Vagina (tissue), 2 donors: ENCODE measurements at regions not wholly inside any gene's neighbourhood (a gene's known extent, or its start where the extent isn't known, plus 50 kb on each side); places are given as distances from the start of the nearest gene placed in this dataset.

Experiments
- DNase-seq, 2 donors: peaks; one replicate each; pipeline ENCODE4 v3.0.0-alpha.2; 2017; ENCODE audit errors: extremely low spot score in 2 of 2
- H3K27ac ChIP-seq: fragments of 200-600 bp; sonication (generic); one replicate; pipeline ENCODE4 v1.5.1; 2019
- H3K27me3 ChIP-seq: fragments of 200-600 bp; sonication (generic); one replicate; pipeline ENCODE4 v1.5.1; 2019
- H3K36me3 ChIP-seq, 2 donors: fragments of 200-600 bp; sonication (generic); one replicate each; pipeline ENCODE4 v1.5.1; 2017 to 2019
- H3K4me1 ChIP-seq: fragments of 200-600 bp; sonication (generic); one replicate; pipeline ENCODE4 v1.5.1; 2019
- H3K4me3 ChIP-seq, 2 donors: fragments of 200-600 bp; sonication (generic); 1 replicate in 1 of 2; 2 replicates in 1 of 2; pipeline ENCODE4 v1.5.1; 2016 to 2019
- H3K9me3 ChIP-seq: fragments of 200-600 bp; sonication (generic); one replicate; pipeline ENCODE4 v1.5.1; 2019
- CTCF ChIP-seq, 3 experiments: fragments of 450-650 bp in 2 of 3; fragments of 200-600 bp in 1 of 3; sonication (generic) in 1 of 3; IDR thresholded peaks; one replicate each; pipeline ENCODE4 v1.5.1; 2017 to 2019; ENCODE audit warnings: antibody characterized with exemption in 3 of 3, mild to moderate bottlenecking in 2 of 3, moderate library complexity in 2 of 3
- POLR2A ChIP-seq, 2 donors: fragments of 450-650 bp; IDR thresholded peaks; one replicate each; pipeline ENCODE4 v1.6.1; 2017; ENCODE audit warnings: antibody characterized with exemption in 2 of 2, mild to moderate bottlenecking in 2 of 2, moderate library complexity in 2 of 2
- POLR2AphosphoS5 ChIP-seq, 2 donors: sonication (generic); formaldehyde crosslinking; IDR thresholded peaks; one replicate each; pipeline ENCODE4 v1.9.0; 2017; ENCODE audit warnings: antibody characterized with exemption in 2 of 2, mild to moderate bottlenecking in 2 of 2, low read depth in 1 of 2; ENCODE audit not compliant: insufficient read depth in 1 of 2
- intact Hi-C: fragments of 100-400 bp; cut with DNase I; formaldehyde crosslinking; loops from one replicate; pipeline ENCODE4 v1.15.1; 2023

- H3K27ac ChIP-seq = no peak overlapping the region
- no peaks in the 10 kb centered on the region for H3K27me3 ChIP-seq
- no peaks in the 10 kb centered on the region for H3K36me3 ChIP-seq
- DNase-seq = no peak
- intact Hi-C loops = no loop called here
- TF ChIP-seq POLR2A (IDR thresholded peaks at IDR 0.05) (no peak), CTCF (IDR thresholded peaks at IDR 0.05) (no peak), POLR2AphosphoS5 (IDR thresholded peaks at IDR 0.05; ENCODE audit: insufficient read depth in 1 of 2, low read depth in 1 of 2) (no peak)
- no peak overlapping the region for H3K4me3 ChIP-seq
- H3K4me1 ChIP-seq = peaks cover 11% of the 10 kb centered on the region
- no peaks in the 10 kb centered on the region for H3K9me3 ChIP-seq
Measured at GRCh38 chr12:131613678-131614077, 97.2 kb upstream of the SFSWAP start.

- intact Hi-C loops = no loop called here
- TF ChIP-seq POLR2A (IDR thresholded peaks at IDR 0.05) (no peak), POLR2AphosphoS5 (IDR thresholded peaks at IDR 0.05; ENCODE audit: insufficient read depth in 1 of 2, low read depth in 1 of 2) (no peak), CTCF (IDR thresholded peaks at IDR 0.05) (no peak)
- no peak overlapping the region for H3K27ac ChIP-seq
- no peaks in the 10 kb centered on the region for H3K4me1 ChIP-seq
- H3K4me3 ChIP-seq = no peak overlapping the region
- no peak for DNase-seq
- H3K36me3 ChIP-seq = no peaks in the 10 kb centered on the region
- no peaks in the 10 kb centered on the region for H3K9me3 ChIP-seq
- H3K27me3 ChIP-seq = no peaks in the 10 kb centered on the region
Measured at GRCh38 chr12:131615326-131616042, 95.4 kb upstream of the SFSWAP start.

GRCh38 chr12:131616043-131616700, 94.7 kb upstream of the SFSWAP start:
- H3K27me3 ChIP-seq = no peaks in the 10 kb centered on the region
- intact Hi-C loops = no loop called here

GRCh38 chr12:131616738-131617137, 94.2 kb upstream of the SFSWAP start:
- Histone ChIP-seq H3K27me3 (no peaks in the 10 kb centered on the region), H3K4me1 (no peaks in the 10 kb centered on the region)

More at GRCh38 chr12:131616043-131616700, 94.7 kb upstream of the SFSWAP start:
- Histone ChIP-seq H3K4me1 (no peaks in the 10 kb centered on the region), H3K9me3 (no peaks in the 10 kb centered on the region), H3K4me3 (no peak overlapping the region), H3K36me3 (no peaks in the 10 kb centered on the region), H3K27ac (no peak overlapping the region)
- TF ChIP-seq CTCF (IDR thresholded peaks at IDR 0.05) (no peak), POLR2A (IDR thresholded peaks at IDR 0.05) (no peak), POLR2AphosphoS5 (IDR thresholded peaks at IDR 0.05; ENCODE audit: insufficient read depth in 1 of 2, low read depth in 1 of 2) (no peak)
- DNase-seq = no peak

More at GRCh38 chr12:131616738-131617137, 94.2 kb upstream of the SFSWAP start:
- intact Hi-C loops = no loop called here
- Histone ChIP-seq H3K27ac (no peak overlapping the region), H3K4me3 (no peak overlapping the region), H3K9me3 (no peaks in the 10 kb centered on the region), H3K36me3 (no peaks in the 10 kb centered on the region)
- TF ChIP-seq CTCF (IDR thresholded peaks at IDR 0.05) (no peak), POLR2AphosphoS5 (IDR thresholded peaks at IDR 0.05; ENCODE audit: insufficient read depth in 1 of 2, low read depth in 1 of 2) (no peak), POLR2A (IDR thresholded peaks at IDR 0.05) (no peak)
- DNase-seq = no peak
